ENCODE measurements at regions not wholly inside any gene's neighbourhood (a gene's known extent, or its start where the extent isn't known, plus 50 kb on each side); places are given as distances from the start of the nearest gene placed in this dataset.

DNA sequence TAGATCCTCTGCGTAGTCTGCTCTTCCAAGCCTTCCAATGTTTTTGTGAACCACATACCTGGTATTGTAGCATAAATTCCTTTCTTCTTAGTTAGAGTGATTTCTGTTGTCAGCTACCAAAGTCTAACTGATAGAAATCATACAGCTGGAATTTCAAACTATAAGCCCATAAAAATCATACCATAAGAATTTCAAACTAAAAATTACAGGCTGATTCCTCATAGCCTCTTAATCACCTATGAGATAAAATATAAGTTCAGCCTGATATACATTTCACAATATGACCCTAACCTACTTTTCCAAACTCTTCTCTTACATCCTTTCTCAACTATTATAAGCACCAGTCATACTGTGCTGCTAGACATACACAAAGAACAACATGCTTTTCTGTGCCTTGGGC, 64.8 kb downstream of the PTHLH start:
- no peak for DNase-seq

DNA sequence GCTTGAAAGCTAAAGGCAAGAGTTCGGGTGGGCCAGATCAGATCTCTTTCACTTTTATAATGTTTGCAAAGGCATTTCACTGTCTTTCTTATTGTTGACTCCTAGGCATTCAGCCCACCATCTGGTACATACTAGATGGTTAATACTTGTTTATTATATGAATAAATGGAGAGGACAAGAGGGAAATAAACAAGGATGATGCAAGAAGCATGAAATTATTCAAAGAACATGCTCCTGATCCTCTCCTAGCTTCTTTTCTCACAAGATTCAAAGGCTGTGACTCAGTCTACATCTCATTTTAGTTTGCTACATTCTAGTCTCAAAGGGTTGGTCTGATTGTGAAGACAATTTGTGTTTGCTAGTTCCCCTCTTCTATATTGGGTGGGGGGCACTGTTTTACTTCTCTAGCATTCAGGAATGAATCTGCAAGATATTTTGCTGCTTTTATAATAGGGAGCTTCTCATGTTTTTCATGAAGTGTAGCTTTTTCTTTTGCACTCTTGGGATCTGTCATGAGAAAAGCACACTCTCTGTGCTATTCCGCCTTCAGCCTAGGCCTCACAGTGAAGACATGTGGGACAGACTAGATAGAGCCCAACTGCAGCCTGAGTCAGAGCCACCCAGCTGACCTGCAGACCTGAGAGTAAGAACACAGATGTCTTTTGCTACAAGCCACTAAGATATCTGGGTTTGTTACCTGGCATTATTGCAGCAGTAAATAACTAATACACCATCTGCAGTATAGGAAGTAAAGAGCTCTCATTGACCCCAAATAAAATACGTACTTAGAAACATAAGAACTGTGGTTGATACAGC, 65.7 kb downstream of the PTHLH start:
- DNase-seq: no peak

DNA sequence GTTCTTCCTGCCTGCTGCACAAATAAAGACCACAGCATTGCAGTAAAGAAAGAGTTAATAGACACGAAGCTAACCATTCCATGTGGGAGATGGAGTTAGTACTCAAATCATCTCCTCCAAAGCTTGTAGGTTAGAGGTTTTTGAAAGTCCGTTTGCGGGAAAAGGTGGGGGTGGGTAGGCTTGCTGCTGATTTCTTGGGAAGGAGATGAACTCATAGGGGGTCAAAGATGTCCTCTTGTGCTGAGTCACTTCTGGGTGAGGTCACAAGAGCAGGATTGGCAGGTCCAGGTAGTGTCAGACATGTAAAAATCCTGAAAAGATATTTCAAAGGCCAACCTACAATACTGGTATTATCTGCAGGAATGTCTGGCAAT, 66.4 kb downstream of the PTHLH start:
- DNase-seq: no peak

DNA sequence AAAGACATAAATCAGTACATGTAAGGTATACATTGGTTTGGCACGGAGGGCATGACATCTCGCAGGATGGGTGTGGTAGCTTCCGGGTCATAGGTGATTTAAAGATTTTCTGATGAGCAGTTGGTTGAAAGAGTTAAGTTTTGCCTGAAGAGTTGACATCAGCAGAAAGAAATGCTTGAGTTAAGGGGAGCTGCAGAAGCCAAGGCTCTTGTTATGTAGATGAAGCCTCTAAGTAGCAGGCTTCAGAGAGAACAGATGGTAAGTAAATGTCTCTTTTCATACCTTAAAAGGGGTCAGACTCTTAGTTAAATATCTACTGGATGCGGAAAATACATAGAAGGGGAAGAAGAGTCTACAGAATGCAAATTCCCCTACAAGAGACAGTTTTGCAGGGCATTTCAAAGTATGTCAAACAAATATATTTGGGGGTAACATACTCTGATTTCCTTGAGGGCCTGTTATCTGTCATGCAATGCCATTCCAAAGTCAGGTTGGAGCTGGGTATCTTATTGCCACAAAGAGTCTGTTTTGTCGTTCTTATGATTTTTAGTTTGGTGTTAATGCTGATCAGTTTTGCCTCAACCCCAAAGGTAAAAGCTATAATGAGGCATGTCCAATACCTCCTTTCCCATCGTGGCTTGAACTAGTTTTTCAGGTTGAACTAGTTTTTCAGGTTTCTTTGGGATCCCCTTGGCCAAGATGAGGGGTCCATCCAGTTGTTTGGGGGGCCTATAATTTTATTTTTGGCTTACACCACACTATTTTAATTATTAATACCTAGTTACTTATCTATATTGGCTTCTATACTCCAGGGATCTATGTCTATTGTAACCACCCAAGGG, 67.0 kb downstream of the PTHLH start:
- no peak for DNase-seq

DNA sequence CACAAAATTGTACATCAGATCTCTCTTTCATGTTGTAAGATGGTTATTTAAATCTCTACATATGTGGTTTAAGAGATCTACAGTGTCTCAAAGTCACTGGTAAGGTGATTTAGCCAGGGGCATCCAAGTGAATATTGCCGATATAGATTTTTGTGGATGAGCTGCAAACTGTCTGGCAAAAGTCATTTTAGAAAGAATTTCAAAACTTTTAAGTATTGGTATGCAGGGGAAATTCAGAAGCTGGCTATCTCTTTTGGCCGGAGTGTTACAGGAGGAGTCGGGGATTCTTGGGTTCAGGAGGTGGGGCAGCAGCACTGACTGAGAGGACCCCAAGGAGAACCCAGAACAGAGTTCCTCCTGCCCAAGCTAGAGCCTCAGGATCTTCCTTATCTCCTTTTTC, 69.9 kb downstream of the PTHLH start:
- no peak for DNase-seq

DNA sequence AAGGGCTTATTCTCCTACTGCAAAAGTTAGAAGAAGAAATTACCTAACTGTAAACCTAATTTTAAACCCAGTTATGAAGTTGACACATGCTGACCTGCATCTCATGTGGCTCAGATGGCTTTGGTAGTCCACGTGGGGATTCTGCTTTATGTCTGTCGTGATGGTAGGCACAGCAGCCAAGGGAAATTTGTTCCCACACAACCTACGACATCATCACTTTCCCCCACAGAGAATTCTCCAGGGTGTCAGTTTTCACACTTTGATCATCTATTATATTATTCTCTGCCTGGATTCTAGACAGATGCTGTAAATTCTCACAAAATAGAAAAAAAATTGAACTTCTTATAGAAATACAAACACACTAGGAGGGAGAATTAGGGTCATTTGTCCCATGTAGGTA, 70.6 kb downstream of the PTHLH start:
- DNase-seq: peak; percentile 81

DNA sequence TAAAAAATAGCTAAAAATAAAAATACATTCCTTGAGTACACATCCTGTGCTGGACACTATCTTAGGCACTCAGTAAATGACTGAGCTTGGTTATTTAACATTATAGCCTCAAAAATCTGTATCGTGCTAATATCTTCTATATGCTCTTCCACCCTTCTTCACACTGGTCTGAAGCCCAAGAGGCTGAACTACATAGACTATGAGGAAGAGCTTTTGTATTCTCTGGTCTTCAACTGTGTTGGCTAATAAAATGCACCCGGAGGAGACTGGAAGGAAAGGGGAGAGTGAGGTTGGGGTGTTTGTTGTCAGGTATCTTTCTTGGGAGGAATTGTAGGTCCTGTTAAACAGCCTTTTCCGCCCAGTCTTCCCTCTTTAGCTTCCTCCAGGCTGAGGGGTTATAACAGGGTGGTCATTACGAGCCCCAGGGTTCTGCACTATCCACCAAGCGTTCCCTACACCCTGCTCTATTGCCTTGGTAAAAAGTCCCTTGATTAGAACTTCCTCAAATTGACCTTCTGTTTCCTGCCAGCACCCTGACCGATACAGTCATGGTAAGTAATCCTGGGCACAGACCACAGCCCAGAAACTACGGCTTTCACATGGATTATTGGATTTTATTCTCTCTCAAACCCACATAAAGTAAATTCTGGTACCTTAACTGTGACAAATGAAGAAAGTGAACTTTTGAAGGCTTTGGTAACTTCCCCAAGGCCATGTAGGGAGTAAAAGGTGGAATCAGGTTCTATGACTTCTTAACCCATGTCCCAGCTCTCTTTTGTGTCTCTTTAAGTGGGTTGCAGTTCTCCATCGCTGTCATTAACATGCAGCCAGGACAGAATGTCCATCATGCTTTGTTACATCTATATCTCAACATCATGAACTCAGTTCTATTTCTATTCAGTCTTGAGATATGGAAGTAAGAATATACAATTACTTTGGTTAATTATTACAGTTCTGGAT, 71.3 kb downstream of the PTHLH start:
- no peak for DNase-seq

DNA sequence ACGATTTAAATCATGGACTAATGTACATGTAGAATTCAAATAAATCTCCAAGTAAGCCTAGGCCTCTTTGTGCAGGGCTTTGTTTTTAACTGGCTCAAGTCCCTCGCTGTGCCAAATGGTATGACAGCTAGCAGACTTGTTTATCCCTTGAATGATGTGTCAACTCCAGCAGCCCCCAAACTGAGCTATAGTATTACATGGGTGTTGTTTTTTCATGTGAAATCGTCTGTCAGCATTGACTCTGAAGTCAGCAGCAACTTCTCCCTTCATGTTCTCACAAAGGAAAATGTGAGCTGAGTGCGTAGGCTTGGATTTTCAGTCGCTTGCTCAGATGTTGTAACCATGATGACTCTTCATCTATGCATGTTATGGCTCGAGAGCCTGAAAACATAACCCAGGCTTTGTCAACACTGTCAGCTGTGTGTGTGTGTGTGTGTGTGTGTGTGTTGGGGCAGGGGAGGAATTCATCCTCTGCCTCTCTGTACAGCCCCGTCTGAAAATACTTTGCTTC, 73.3 kb downstream of the PTHLH start:
- DNase-seq: peak; percentile 97

DNA sequence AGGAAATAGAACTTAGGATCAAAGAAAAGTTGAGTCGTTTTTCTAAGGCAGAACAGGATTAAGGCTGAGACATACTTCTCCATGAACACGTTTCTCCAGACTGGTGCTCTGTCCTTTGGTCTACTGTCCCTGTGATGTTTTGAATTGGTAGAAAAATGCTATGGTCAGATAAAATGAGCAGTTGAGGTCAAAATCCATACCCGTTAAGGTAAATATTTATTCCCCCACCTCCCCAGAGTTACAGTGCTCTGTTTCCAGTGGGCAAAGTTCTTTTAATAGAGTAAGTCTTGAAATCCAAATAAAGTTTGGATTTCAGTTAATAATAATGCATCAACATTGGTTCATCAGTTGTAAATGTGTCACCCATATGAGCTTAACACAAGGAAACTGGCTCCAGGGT, 74.5 kb downstream of the PTHLH start:
- DNase-seq: no peak

DNA sequence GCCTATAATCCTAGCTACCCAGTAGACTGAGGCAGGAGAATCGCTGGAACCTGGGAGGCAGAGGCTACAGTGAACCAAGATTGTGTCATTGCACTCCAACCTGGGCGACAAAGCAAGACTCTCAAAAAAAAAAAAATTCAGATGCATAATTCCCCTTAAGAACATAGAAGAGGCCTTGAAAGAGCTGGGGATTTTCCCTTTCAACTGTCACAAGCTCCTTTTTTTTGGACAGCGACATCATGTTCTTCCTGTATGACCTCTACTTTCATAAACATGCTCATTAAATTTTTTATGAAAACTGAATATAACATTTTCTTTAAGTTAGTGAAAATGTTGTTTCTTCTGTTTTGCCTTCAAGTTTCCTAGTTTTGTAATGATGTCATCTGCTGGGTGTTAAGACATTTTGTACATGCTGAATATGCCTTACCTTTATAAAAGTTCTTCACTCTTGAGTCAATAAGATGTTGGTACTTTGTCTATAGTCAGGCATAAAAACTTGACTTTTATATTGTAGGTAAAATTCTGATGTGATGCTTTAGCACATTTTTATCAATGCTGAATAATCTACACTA, 76.0 kb downstream of the PTHLH start:
- DNase-seq: no peak

DNA sequence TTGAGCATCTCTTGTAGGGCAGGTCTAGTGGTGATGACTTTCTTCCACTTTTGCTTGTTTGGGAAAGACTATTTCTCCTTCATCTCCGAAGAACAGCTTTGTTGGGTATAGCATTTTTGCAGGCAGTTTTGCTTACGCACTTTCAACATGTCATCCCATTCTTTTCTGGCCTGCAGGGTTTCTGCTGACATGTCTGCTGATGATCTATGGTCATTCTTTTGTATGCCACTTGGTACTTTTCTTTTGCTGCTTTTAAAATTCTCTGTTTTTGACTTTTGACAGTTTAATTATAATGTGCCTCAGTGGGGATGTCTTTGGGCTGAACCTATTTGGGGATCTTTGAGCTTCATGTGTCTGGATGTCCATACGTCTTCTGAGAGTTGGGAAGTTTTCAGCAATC, 78.2 kb downstream of the PTHLH start:
- DNase-seq: no peak

DNA sequence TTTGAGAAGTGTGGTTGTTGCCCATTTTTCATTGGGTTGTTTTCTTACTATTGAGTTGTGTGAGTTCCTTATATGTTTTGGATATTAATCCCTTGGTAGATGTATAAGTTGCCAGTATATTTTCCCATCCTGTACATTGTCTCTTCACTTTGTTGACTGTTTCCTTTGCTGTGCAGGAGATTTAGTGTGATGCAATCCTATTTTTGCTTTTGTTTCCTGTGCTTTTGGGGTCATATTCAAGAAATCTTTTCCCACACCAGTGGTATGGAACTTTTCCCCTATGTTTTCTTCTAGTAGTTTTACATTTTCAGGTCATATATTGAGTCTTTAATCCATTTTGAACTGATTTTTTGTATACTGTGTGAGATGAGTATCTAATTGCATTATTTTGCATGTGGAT, 92.8 kb downstream of the PTHLH start:
- no peak for DNase-seq

DNA sequence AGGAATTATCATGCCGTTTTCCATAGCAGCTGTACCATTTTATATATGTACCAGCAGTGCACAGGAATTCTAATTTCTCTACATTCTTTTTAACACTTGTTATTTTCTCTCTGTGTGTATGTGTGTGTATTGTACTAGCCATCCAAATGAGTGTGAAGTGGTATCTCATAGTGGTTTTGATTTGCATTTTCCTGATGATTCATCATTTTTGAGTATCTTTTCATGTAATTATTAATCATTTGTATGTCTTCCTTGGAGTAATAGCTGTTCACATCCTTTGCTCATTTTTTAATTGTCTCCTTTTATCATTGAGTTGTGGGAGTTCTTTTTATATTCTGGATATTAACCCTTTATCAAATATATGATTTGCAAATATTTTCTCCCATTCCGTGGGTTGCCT, 95.6 kb upstream of the MANSC4 start:
- no peak for DNase-seq

DNA sequence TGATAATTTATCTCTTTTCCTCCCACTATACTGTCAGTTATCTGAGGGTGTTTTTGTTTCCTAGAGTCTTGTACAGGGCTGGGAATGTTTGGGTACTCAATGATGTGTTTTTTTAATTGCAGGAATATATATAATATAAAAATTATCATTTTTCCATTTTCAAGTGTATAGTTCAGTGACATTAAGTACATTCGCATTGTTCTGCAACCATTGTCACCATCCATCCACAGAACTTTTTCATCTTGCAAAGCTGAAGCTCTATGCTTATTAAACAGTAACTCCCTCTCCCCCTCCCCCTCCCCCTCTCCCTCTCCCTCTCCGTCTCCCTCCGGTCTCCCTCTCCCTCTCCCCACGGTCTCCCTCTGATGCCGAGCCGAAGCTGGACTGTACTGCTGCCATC, 93.0 kb upstream of the MANSC4 start:
- no peak for DNase-seq

DNA sequence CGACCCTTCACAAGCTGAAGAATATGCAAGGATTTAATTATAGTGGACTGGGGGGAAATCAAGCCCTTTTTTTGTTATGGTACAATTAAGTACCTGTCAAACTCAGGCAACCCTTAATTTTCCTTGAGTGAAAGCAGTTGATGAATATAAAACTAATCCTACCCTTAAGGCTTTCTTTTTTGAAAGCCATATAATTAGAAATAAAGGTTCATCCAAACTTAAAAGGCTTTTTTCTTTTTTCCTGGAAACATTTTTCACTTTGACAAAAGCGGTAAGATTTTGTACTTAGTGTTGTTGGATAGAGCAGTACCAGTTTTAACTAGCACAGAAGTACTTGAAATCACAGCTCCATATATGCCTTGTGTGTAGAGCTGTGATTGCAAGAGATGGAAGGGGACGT, 91.9 kb upstream of the MANSC4 start:
- no peak for DNase-seq

DNA sequence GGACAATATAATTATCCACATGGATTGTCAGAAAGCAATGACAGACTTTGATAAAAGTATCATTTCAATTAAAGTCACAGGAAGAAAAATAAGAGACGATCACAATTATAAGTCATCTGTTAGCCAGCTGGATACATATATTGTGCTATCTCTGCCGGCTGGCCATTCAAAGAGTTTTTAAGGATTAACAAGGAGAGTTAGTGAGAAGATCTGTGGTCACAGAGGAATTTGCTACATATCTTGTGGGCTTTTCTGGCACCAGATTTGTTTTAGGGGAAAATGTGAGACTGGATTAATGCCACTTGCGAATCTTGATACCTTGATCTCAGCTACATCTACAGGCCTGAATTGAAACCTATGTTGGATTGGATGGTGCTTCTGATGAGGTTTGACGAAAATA, 90.9 kb upstream of the MANSC4 start:
- no peak for DNase-seq

DNA sequence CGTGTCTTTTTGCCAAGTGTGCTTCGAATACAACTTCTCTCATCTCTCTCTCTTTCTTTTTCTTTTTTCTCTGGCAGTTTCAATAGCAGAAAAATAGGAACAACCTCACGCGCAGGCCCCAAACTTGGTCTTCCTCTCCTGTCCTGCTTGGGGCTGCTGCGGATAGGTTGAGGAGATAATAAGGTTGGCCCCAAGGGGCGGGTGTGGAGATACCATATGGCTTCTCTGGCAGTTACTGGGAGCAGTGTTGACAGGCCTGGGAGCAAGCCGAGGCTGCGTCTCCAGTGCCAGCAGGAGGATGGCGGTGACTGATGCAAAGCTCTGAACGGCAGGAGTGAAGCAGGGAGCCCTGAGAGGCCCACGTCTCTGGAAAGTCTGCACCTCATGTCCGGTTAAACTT, 89.5 kb upstream of the MANSC4 start:
- DNase-seq: peak; percentile 100

DNA sequence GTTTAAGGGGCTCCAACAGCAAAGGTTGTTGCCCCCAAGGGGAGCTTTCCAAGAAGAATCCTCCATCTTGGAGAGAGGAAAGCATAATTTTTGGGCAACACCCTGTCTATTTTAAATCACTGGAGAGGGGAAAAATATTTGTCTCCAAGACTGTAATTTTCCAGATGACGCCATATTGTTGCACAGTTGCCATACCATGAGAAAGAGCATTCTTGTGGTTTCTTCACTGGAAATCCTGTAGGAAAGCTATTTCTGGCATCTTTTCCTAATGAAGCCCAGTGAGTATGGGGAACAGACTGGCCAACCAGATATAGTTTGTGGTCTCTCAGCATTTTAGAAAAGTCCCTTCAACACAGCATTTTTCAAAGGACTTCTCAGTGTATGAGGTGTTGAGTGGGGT, 88.1 kb upstream of the MANSC4 start:
- no peak for DNase-seq

DNA sequence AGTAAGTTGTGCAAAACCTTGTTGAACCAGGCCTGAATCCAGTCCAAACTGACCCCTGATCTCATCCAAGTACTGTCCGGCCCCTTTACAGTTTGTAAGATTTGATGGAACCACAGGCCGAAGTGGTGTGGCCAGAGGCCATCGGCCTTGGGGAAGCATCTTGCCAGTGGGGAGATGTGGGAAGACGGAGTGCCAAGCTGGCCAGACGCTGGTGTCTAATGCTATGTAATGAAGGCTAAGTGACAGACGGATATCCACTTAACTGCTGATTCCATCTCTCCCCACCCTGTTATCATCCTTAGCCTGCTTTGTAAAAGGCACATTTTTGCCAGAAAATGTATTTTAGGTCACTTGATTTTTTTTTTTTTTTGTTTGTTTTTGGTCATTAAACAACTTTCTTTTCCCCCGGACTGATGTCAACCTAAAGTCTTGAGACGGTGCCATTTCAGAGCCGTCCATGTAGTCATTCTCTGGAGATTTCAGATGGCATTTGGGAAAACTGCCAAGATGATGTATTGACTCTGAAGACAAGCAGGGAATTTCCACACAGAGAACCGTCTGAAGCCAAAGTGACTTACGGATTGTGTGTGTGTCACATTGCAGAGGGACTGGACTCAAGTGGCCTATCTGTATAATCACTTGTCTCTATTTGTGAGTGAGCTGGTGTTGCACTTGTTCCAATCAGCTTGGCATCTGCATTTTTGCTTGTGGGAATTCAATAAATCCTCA, 86.5 kb upstream of the MANSC4 start:
- peak; percentile 87 for DNase-seq

DNA sequence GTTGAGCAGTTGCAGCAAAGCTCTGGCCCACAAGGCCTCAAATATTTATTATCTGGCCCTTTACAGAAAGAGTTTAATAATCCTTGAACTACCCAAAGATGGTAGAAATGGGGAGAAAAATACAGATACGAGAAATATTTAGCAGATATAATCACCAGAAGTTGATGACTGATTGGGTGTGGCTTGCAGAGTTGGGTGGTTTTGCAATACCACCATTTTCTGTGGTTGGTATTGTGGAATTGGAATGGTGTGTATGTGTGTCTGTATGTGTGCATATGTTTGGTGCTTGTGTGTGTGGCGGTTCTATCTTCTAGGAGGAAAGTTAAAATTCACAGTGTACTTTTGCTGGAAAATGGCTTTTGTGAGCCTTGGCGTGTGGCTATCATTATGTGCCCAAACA, 85.4 kb upstream of the MANSC4 start:
- DNase-seq: no peak

DNA sequence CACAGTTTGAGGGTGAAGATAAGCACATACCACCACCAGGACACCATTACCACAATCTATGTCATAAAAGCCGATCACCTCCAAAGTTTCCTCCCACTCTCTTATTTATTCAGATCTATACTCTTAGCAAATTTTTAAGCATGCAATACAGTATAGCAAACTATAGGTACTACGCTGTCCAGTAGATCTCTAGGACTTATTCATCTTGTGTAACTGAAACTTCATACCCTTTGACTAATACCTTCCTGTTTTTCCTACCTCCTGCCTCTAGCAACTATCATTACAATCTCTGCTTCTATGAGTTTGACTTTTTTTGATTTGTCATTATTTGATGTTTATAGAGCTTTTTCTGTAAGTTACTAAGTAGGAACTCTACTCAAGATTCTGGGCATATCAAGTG, 84.5 kb upstream of the MANSC4 start:
- DNase-seq: no peak

DNA sequence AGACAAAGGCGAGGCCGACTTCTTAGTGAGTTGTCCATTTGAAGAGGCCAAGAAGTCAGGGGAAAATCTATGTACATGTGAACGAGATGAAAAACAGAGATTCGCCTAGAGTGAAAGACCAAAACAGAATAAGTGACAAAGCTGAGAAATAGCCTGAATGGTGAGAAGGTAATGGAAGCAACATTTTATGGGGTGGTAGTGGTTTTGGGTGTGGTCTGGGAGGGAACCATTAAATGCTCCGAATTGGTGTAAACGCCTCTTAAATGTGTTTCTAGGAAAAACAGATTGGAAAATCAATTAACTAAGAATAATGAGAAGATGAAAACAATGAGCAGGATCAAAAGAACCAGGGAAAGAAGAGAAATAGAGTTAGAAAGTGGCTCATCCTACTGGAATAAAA, 83.8 kb upstream of the MANSC4 start:
- DNase-seq: no peak

Measured in NCI-H2171 (cell line).